Panc1 (cell line): ENCODE measurements at regions not wholly inside any gene's neighbourhood (a gene's known extent, or its start where the extent isn't known, plus 50 kb on each side); places are given as distances from the start of the nearest gene placed in this dataset.

ENCODE experiments used
- CTCF ChIP-seq: fragments of 450-650 bp; IDR thresholded peaks from 2 replicates; pipeline ENCODE4 v1.5.1; 2017; ENCODE audit warnings: mild to moderate bottlenecking
- TCF7L2 ChIP-seq: IDR thresholded peaks from 2 replicates; pipeline ENCODE4 v1.6.1; 2011; ENCODE audit warnings: mild to moderate bottlenecking, low read depth, low read length, inconsistent platforms

GRCh38 chr2:107009275-107009674 lies 123.3 kb upstream of the ST6GAL2 start:
- TF ChIP-seq CTCF = no peak
- TF ChIP-seq TCF7L2 = no peak
